ENCODE measurements at regions not wholly inside any gene's neighbourhood (a gene's known extent, or its start where the extent isn't known, plus 50 kb on each side); places are given as distances from the start of the nearest gene placed in this dataset.

DNA sequence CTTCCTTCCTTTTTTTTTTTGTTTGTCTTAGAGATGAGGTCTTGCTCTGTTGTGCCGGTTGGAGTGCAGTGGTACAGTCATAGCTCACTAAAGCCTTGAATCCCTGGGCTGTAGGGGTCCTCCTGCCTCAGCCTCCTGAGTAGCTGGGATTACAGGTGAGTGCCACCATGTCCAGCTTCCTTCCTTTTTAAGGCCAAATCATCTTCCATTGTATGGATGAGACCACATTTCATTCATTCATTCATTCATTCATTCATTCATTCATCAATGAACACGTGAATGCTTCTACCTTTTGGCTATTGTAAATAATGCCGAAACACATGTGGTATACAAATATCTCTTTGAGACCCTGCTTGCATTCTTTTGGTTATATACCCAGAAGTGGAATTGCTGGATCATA is 60.0 kb upstream of the BAIAP2L1 start:
- Histone ChIP-seq H3K4me1 (ENCODE audit: control insufficient read depth, insufficient read depth, low read length) (no peaks in the 10 kb centered on the region), H3K9ac (ENCODE audit: low read depth, low read length) (no peak overlapping the region), H3K27me3 (ENCODE audit: control insufficient read depth, insufficient read depth, low read length) (peaks cover 16% of the 10 kb centered on the region), H3K4me3 (ENCODE audit: low read length) (no peak overlapping the region), H3K9me3 (replicated peaks; ENCODE audit: low read length) (no peaks in the 10 kb centered on the region), H3K4me2 (ENCODE audit: low read length) (no peak overlapping the region), H3K36me3 (ENCODE audit: insufficient read depth, low read length) (no peaks in the 10 kb centered on the region)

DNA sequence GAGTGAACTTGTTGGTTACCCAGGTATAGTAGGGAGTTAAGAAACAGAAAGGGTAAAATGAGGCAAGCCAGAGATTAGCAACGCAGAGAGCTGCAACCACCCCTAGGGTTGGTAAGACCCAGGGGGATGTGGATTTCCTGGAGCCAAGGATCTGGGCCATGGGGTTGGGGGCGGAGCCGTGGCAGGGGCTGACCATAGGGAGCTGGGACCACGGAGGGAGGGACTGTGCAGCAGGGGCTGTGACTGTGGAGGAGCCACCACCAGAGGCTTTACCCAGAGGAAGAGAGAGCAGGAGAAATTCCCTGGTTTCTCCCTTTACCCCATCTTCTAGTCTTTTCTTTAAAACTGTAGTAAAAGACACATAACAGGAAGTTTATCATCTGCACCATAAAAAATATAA is 58.6 kb upstream of the BAIAP2L1 start:
- Histone ChIP-seq H3K9me3 (replicated peaks; ENCODE audit: low read length) (no peaks in the 10 kb centered on the region), H3K27me3 (ENCODE audit: control insufficient read depth, insufficient read depth, low read length) (peaks cover 10% of the 10 kb centered on the region), H3K9ac (ENCODE audit: low read depth, low read length) (no peak overlapping the region), H3K4me1 (ENCODE audit: control insufficient read depth, insufficient read depth, low read length) (no peaks in the 10 kb centered on the region), H3K4me3 (ENCODE audit: low read length) (no peak overlapping the region), H3K36me3 (ENCODE audit: insufficient read depth, low read length) (no peaks in the 10 kb centered on the region), H3K4me2 (ENCODE audit: low read length) (no peak overlapping the region)

DNA sequence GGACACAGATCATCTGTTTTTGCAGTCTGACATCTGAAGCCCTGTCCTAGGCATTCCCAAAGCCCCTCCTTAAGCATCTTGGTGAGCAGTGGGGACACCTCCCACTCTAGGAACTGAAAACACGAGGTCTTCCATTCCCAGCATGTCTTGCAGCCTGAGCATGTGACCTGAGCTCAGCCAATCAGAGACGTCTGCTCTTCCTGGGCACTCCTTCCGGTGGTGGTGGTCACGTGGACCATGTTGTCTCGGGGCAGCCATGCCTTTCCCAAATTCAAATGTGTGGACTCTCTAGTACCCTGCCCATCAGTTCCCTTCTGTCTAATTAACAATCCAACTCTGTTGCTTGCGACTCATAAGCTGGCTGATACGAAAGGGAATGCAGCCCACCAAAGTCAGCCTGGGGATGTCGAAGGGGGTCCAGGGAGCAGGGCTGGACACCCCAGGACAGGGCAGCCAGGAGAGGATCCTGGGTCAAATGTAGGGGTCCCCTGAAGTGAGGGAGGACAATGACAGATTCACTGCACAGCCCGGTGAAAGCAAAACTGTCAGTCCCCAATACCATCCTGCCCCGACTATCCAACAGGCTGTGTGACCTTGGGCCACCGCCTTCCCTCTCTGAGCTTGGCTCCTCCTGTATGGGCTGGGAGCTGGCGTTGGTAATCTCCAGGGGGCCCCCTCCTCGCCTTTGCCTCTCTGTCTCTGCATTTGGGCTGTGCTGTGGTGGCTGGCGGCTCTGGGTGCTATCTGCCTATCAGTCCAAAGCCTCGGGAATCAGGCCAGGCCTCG is 57.4 kb upstream of the BAIAP2L1 start:
- Histone ChIP-seq H3K4me1 (ENCODE audit: control insufficient read depth, insufficient read depth, low read length) (no peaks in the 10 kb centered on the region), H3K9me3 (replicated peaks; ENCODE audit: low read length) (no peaks in the 10 kb centered on the region), H3K9ac (ENCODE audit: low read depth, low read length) (no peak overlapping the region), H3K27me3 (ENCODE audit: control insufficient read depth, insufficient read depth, low read length) (peaks cover 6% of the 10 kb centered on the region), H3K4me2 (ENCODE audit: low read length) (no peak overlapping the region), H3K36me3 (ENCODE audit: insufficient read depth, low read length) (no peaks in the 10 kb centered on the region), H3K4me3 (ENCODE audit: low read length) (no peak overlapping the region)

DNA sequence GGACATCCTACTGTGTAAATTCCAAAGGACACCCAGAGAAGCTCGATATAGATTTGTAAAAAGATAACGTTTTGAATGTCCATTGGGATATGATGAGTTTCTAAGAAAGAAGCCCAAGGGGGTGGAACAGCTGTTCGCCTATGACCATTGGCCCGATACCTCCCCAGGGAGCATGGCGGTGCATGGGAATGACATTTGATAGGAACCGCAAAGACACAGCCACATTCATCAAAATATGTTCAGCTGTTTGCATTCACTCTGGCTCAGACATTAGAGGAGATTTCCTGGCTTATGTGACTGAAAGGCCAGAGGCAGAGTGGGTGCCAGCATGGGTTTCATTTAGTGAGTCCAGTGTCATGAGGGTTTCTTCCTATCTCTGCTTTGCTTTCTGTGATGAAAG is 56.0 kb upstream of the BAIAP2L1 start:
- H3K4me2 ChIP-seq (ENCODE audit: low read length): no peak overlapping the region
- no peaks in the 10 kb centered on the region for H3K36me3 ChIP-seq (ENCODE audit: insufficient read depth, low read length)
- H3K4me1 ChIP-seq (ENCODE audit: control insufficient read depth, insufficient read depth, low read length): no peaks in the 10 kb centered on the region
- H3K9me3 ChIP-seq (replicated peaks; ENCODE audit: low read length): no peaks in the 10 kb centered on the region
- no peak overlapping the region for H3K9ac ChIP-seq (ENCODE audit: low read depth, low read length)
- H3K4me3 ChIP-seq (ENCODE audit: low read length): no peak overlapping the region
- H3K27me3 ChIP-seq (ENCODE audit: control insufficient read depth, insufficient read depth, low read length): peaks cover 2% of the 10 kb centered on the region

DNA sequence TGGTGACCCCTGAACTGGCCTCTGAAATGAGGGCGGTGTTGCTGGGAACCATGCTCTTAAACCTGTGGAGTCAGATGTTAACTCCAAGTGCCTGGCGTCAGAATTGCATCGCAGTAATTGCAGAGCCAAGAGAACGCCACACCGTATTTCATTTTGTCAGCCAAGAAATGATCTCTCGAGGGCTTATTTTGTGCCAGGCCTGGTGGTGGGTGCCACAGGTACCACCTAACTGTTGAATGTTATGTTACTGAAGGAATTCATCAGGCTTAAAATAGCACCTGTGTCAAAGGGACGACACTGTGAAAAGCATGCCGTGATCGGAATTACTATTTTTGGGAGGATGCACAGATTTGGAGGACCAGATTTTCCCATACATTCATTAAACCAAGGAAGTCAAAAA is 51.9 kb upstream of the BAIAP2L1 start:
- no peak overlapping the region for H3K4me2 ChIP-seq (ENCODE audit: low read length)
- H3K9me3 ChIP-seq (replicated peaks; ENCODE audit: low read length): no peaks in the 10 kb centered on the region
- peaks cover 8% of the 10 kb centered on the region for H3K27me3 ChIP-seq (ENCODE audit: control insufficient read depth, insufficient read depth, low read length)
- no peak overlapping the region for H3K9ac ChIP-seq (ENCODE audit: low read depth, low read length)
- H3K36me3 ChIP-seq (ENCODE audit: insufficient read depth, low read length): no peaks in the 10 kb centered on the region
- no peaks in the 10 kb centered on the region for H3K4me1 ChIP-seq (ENCODE audit: control insufficient read depth, insufficient read depth, low read length)
- no peak overlapping the region for H3K4me3 ChIP-seq (ENCODE audit: low read length)
